ENCODE measurements at regions not wholly inside any gene's neighbourhood (a gene's known extent, or its start where the extent isn't known, plus 50 kb on each side); places are given as distances from the start of the nearest gene placed in this dataset.

DNA sequence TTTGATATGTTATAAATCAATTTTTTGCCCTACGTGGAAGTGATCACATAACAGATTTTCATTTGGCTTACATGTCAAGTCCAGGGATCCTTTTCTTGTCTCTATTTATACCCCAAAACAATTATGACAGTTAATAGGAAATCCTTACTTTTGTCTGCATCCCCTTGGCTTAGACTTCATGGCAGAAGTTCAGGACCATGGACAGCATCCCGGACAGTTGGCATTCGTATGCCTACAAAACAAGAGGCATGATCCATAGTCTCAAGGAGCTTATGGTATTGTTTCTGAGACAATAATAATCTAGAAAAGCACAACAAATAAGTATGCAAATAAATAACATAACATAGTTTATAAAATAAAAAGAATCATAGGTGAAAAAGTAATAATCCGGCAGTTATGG, 214.3 kb upstream of the GRIA1 start:
- TF ChIP-seq EZH2 (IDR thresholded peaks at IDR 0.05; ENCODE audit: low read length, unreplicated experiment) (no peak), CTCF (conservative IDR thresholded peaks at IDR 0.05; ENCODE audit: low read depth, low read length) (no peak), EZH2phosphoT487 (IDR thresholded peaks at IDR 0.05; ENCODE audit: borderline replicate concordance, low read length) (no peak)
